NCI-H2107 treated with DMSO at 0.1 percent for 48 hours (cell line): ENCODE measurements at regions not wholly inside any gene's neighbourhood (a gene's known extent, or its start where the extent isn't known, plus 50 kb on each side); places are given as distances from the start of the nearest gene placed in this dataset.
"Not testable (repeated sequence)": the region's sequence is repeated elsewhere in the genome, so short reads cannot be mapped to it uniquely, and the experiment has no call there.

Experiments
- DNase-seq: peaks from one replicate; lab custom pipeline; 2025; ENCODE audit not compliant: unreplicated experiment; lab: John Stamatoyannopoulos, UW

- no peak for DNase-seq
These were observed 271.2 kb downstream of the LPIN1 start for GRCh38 chr2:12017499-12018157.

GRCh38 chr2:12018726-12019125, 272.3 kb downstream of the LPIN1 start:
- not testable (repeated sequence) for DNase-seq

GRCh38 chr2:12020833-12021469, 274.5 kb downstream of the LPIN1 start:
- DNase-seq, result no peak

GRCh38 chr2:12024197-12024907, 277.9 kb downstream of the LPIN1 start:
- DNase-seq, result not testable (repeated sequence)

- no peak for DNase-seq
These were observed 280.7 kb downstream of the LPIN1 start for GRCh38 chr2:12027136-12027535.

- DNase-seq, result no peak
These were observed 285.4 kb downstream of the LPIN1 start for GRCh38 chr2:12031866-12032265.

GRCh38 chr2:12032398-12032797, 286.0 kb downstream of the LPIN1 start:
- no peak for DNase-seq

- no peak for DNase-seq
These were observed 286.5 kb downstream of the LPIN1 start for GRCh38 chr2:12032975-12033374.

- DNase-seq, result no peak
These were observed 287.1 kb downstream of the LPIN1 start for GRCh38 chr2:12033494-12033893.

GRCh38 chr2:12034382-12034781, 287.9 kb downstream of the LPIN1 start:
- DNase-seq, result no peak

- DNase-seq, result no peak
These were observed 288.7 kb downstream of the LPIN1 start for GRCh38 chr2:12035029-12035720.

- DNase-seq, result no peak
These were observed 289.7 kb downstream of the LPIN1 start for GRCh38 chr2:12035956-12036639.

GRCh38 chr2:12036640-12036983, 290.2 kb downstream of the LPIN1 start:
- no peak for DNase-seq

- no peak for DNase-seq
These were observed 290.9 kb downstream of the LPIN1 start for GRCh38 chr2:12037301-12037700.

- no peak for DNase-seq
These were observed 294.8 kb downstream of the LPIN1 start for GRCh38 chr2:12041236-12041635.

GRCh38 chr2:12043131-12043530, 296.7 kb downstream of the LPIN1 start:
- no peak for DNase-seq

GRCh38 chr2:12044857-12045256, 298.4 kb downstream of the LPIN1 start:
- DNase-seq, result no peak

- no peak for DNase-seq
These were observed 299.4 kb downstream of the LPIN1 start for GRCh38 chr2:12045864-12046291.

GRCh38 chr2:12046641-12047040, 300.2 kb downstream of the LPIN1 start:
- DNase-seq, result no peak

- no peak for DNase-seq
These were observed 301.3 kb downstream of the LPIN1 start for GRCh38 chr2:12047761-12048160.

- no peak for DNase-seq
These were observed 302.1 kb downstream of the LPIN1 start for GRCh38 chr2:12048550-12048949.
